SK-N-SH (cell line): ENCODE measurements at regions not wholly inside any gene's neighbourhood (a gene's known extent, or its start where the extent isn't known, plus 50 kb on each side); places are given as distances from the start of the nearest gene placed in this dataset.

Source experiments
- CTCF ChIA-PET: fragments of 300-600, 350-600 bp; formaldehyde crosslinking; extraction: SDS; loops from one replicate; lab custom pipeline; 2021; lab: Yijun Ruan, JAX
- POLR2A ChIA-PET: fragments of 350-600 bp; sonication (Branson Sonifier 250); formaldehyde crosslinking; extraction: SDS; loops from one replicate; lab custom pipeline; 2020; ENCODE audit warnings: antibody characterized with exemption, inconsistent platforms; lab: Yijun Ruan, JAX
- DNase-seq: peaks from one replicate; pipeline ENCODE4 v3.0.0; 2012
- H2AFZ ChIP-seq: fragments of 200-600 bp; sonication (generic); 2 replicates; pipeline ENCODE4 v1.8.1; 2016; ENCODE audit warnings: antibody characterized with exemption, mild to moderate bottlenecking, low read depth
- H3F3A ChIP-seq: fragments of 200-600 bp; sonication (generic); replicated peaks from 2 replicates; pipeline ENCODE3; 2016; ENCODE audit warnings: antibody characterized with exemption, mild to moderate bottlenecking; ENCODE audit not compliant: insufficient read depth
- H3K27ac ChIP-seq, 2 experiments: fragments of 200-500 bp in 1 of 2; fragments of 200-600 bp in 1 of 2; sonication (Bioruptor generic) in 1 of 2; sonication (generic), shearing (Covaris generic) in 1 of 2; 2 replicates each; pipeline versions ENCODE4 v1.5.1 to v1.6.1; 2014 to 2016; ENCODE audit warnings: low read depth in 2 of 2, inconsistent platforms in 1 of 2, low read length in 1 of 2, mild to moderate bottlenecking in 1 of 2, mixed read lengths in 1 of 2
- H3K27me3 ChIP-seq: fragments of 200-600 bp; sonication (generic), shearing (Covaris generic); 2 replicates; pipeline ENCODE4 v1.6.1; 2016; ENCODE audit warnings: mixed run types; ENCODE audit not compliant: insufficient read depth
- H3K36me3 ChIP-seq, 2 experiments: fragments of 200-500 bp in 1 of 2; fragments of 200-600 bp in 1 of 2; sonication (Bioruptor generic) in 1 of 2; sonication (generic) in 1 of 2; replicated peaks in 1 of 2; 2 replicates each; pipeline versions ENCODE3 to v1.5.1; 2014 to 2016; ENCODE audit warnings: low read length in 1 of 2, mild to moderate bottlenecking in 1 of 2; ENCODE audit not compliant: insufficient read depth in 2 of 2, control insufficient read depth in 1 of 2
- H3K4me1 ChIP-seq, 2 experiments: fragments of 200-500 bp in 1 of 2; fragments of 200-600 bp in 1 of 2; sonication (Bioruptor generic) in 1 of 2; sonication (generic), shearing (Covaris generic) in 1 of 2; 2 replicates each; pipeline versions ENCODE4 v1.5.1 to v1.6.1; 2014 to 2016; ENCODE audit warnings: low read depth in 1 of 2, low read length in 1 of 2, mixed run types in 1 of 2; ENCODE audit not compliant: insufficient read depth in 2 of 2, control insufficient read depth in 1 of 2
- H3K4me2 ChIP-seq: fragments of 200-600 bp; sonication (generic), shearing (Covaris generic); 2 replicates; pipeline ENCODE4 v1.6.1; 2017; ENCODE audit warnings: mixed run types
- H3K4me3 ChIP-seq, 2 experiments: fragments of 200-500 bp in 1 of 2; fragments of 200-600 bp in 1 of 2; sonication (Bioruptor generic) in 1 of 2; sonication (generic), shearing (Covaris generic) in 1 of 2; 2 replicates each; pipeline versions ENCODE4 v1.5.1 to v1.8.1; 2014 to 2016; ENCODE audit warnings: low read depth in 2 of 2, inconsistent platforms in 1 of 2, low read length in 1 of 2, mild to moderate bottlenecking in 1 of 2, mixed read lengths in 1 of 2, moderate library complexity in 1 of 2
- H3K79me2 ChIP-seq: fragments of 200-600 bp; sonication (generic); 2 replicates; pipeline ENCODE4 v1.8.1; 2017; ENCODE audit warnings: mild to moderate bottlenecking; ENCODE audit not compliant: insufficient read depth
- H3K9ac ChIP-seq: fragments of 200-600 bp; sonication (generic); 2 replicates; pipeline ENCODE4 v1.6.1; 2017; ENCODE audit warnings: mixed run types
- H3K9me2 ChIP-seq: fragments of 200-600 bp; sonication (generic); 2 replicates; pipeline ENCODE4 v1.6.1; 2017; ENCODE audit warnings: mixed run types
- H3K9me3 ChIP-seq: fragments of 200-600 bp; sonication (generic); 2 replicates; pipeline ENCODE4 v1.6.1; 2017; ENCODE audit warnings: mixed run types, mild to moderate bottlenecking, moderate library complexity
- H4K20me1 ChIP-seq: fragments of 200-600 bp; sonication (generic); 2 replicates; pipeline ENCODE4 v1.6.1; 2017; ENCODE audit warnings: mild to moderate bottlenecking, mixed run types; ENCODE audit not compliant: insufficient read depth
- EP300 ChIP-seq, 2 experiments: IDR thresholded peaks; 2 replicates each; pipeline versions ENCODE4 v1.4.0 to v1.6.1; 2012; ENCODE audit warnings: borderline replicate concordance in 1 of 2, low read depth in 1 of 2, low read length in 1 of 2
- FOSL2 ChIP-seq: IDR thresholded peaks from 2 replicates; pipeline ENCODE4 v1.4.0; 2012; ENCODE audit warnings: low read depth, mild to moderate bottlenecking, moderate library complexity, borderline replicate concordance
- FOXJ3 ChIP-seq: sonication (generic); formaldehyde crosslinking; IDR thresholded peaks from 2 replicates; pipeline ENCODE4 v1.5.1; 2020; ENCODE audit warnings: mild to moderate bottlenecking, missing genetic modification reagents
- FOXM1 ChIP-seq: IDR thresholded peaks from 2 replicates; pipeline ENCODE4 v1.4.0; 2012; ENCODE audit warnings: low read depth, mild to moderate bottlenecking
- GABPA ChIP-seq: IDR thresholded peaks from 2 replicates; pipeline ENCODE4 v1.4.0; 2012; ENCODE audit warnings: low read depth, mild to moderate bottlenecking
- JUND ChIP-seq: IDR thresholded peaks from 2 replicates; pipeline ENCODE4 v1.4.0; 2012
- MAX ChIP-seq: IDR thresholded peaks from 2 replicates; pipeline ENCODE4 v1.4.0; 2012; ENCODE audit warnings: low read depth
- NFIC ChIP-seq: IDR thresholded peaks from 2 replicates; pipeline ENCODE4 v1.4.0; 2012; ENCODE audit warnings: borderline replicate concordance
- POLR2AphosphoS5 ChIP-seq: IDR thresholded peaks from 2 replicates; pipeline ENCODE4 v1.6.1; 2012; ENCODE audit warnings: low read depth, low read length
- RCOR1 ChIP-seq: fragments of 150-350 bp; IDR thresholded peaks from 2 replicates; pipeline ENCODE4 v1.6.1; 2017; ENCODE audit warnings: antibody characterized with exemption, low read length
- RFX5 ChIP-seq: IDR thresholded peaks from 2 replicates; pipeline ENCODE4 v1.6.1; 2012; ENCODE audit warnings: mild to moderate bottlenecking, improper control_type of control experiment, low read length
- TCF12 ChIP-seq: IDR thresholded peaks from 2 replicates; pipeline ENCODE4 v1.4.0; 2012
- TEAD4 ChIP-seq: IDR thresholded peaks from 2 replicates; pipeline ENCODE4 v1.4.0; 2012; ENCODE audit warnings: mild to moderate bottlenecking, borderline replicate concordance; ENCODE audit not compliant: insufficient read depth
- USF1 ChIP-seq: IDR thresholded peaks from 2 replicates; pipeline ENCODE4 v1.4.0; 2012; ENCODE audit warnings: low read depth, borderline replicate concordance
- YY1 ChIP-seq: IDR thresholded peaks from 2 replicates; pipeline ENCODE4 v1.4.0; 2012; ENCODE audit warnings: low read depth, mild to moderate bottlenecking
- WGBS: methylation state at CpG from one replicate; pipeline ENCODE4 v1.1.6; 2017; ENCODE audit warnings: low lambda C conversion rate; 5-methylcytosine and 5-hydroxymethylcytosine counted together
- TF ChIP-seq, protein P1 (sequence below): fragments of 150-350 bp; IDR thresholded peaks from 2 replicates; pipeline ENCODE4 v1.6.1; 2016; ENCODE audit warnings: mild to moderate bottlenecking, low read depth, low read length
- TF ChIP-seq, protein P2 (sequence below): fragments of 200-600 bp; sonication (generic); IDR thresholded peaks from 2 replicates; pipeline ENCODE4 v1.6.1; 2017; ENCODE audit warnings: antibody characterized with exemption, mild to moderate bottlenecking, moderate library complexity

- ChIA-PET CTCF (no interaction called here), POLR2A (no interaction called here)
- Histone ChIP-seq H3K9me2 (no peaks in the 10 kb centered on the region), H3K4me3 (no peak overlapping the region), H4K20me1 (no peaks in the 10 kb centered on the region), H3K27ac (no peak overlapping the region), H3K79me2 (no peaks in the 10 kb centered on the region), H3K36me3 (no peaks in the 10 kb centered on the region), H3K27me3 (no peaks in the 10 kb centered on the region), H3F3A (no peaks in the 10 kb centered on the region), H2AFZ (no peak overlapping the region), H3K4me2 (no peak overlapping the region), H3K4me1 (no peaks in the 10 kb centered on the region), H3K9ac (no peak overlapping the region), H3K9me3 (no peaks in the 10 kb centered on the region; the same call in 1 of the 2 replicates)
- no peak for DNase-seq
- TF ChIP-seq USF1: no peak
- TF ChIP-seq NFIC: no peak
- no peak for TF ChIP-seq POLR2AphosphoS5
- no peak for TF ChIP-seq GABPA
- no peak for TF ChIP-seq TEAD4
- TF ChIP-seq TCF12: no peak
- TF ChIP-seq RCOR1: no peak
- TF ChIP-seq, protein P1, sequence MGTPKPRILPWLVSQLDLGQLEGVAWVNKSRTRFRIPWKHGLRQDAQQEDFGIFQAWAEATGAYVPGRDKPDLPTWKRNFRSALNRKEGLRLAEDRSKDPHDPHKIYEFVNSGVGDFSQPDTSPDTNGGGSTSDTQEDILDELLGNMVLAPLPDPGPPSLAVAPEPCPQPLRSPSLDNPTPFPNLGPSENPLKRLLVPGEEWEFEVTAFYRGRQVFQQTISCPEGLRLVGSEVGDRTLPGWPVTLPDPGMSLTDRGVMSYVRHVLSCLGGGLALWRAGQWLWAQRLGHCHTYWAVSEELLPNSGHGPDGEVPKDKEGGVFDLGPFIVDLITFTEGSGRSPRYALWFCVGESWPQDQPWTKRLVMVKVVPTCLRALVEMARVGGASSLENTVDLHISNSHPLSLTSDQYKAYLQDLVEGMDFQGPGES: no peak
- TF ChIP-seq FOXJ3 (CRISPR knock-in tag): no peak
- TF ChIP-seq EP300 (IDR thresholded peaks at IDR 0.05; ENCODE audit: borderline replicate concordance in 1 of 2, low read depth in 1 of 2, low read length in 1 of 2): no peak
- no peak for TF ChIP-seq JUND
- WGBS: 0% methylated on average over 3 of the region's 3 CpGs
Measured at GRCh38 chr9:120091206-120091605, 488.8 kb downstream of the CDK5RAP2 start.

DNA sequence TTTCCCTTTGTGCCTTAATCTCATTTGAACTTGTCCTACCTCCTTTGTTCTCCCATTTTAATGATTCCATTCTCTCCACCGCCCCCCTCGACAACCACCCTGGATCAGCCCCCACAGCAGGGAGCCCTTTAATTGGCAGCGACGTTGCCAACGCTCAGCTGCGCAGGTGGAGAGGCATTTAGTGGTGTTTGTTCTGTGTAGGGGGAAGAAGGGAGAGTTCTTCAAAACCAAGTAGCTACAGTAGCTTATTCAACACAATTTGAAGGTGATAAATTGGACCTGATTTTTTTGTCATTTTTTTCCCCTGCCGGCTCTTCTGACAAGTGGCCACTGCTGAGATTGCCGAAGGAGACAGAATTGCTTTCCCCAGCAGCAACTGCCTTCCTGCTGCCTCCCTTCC, 499.1 kb downstream of the CDK5RAP2 start:
- H2AFZ ChIP-seq: no peak overlapping the region
- no peaks in the 10 kb centered on the region for H4K20me1 ChIP-seq
- 35% methylated on average over 8 of the region's 8 CpGs for WGBS
- CTCF ChIA-PET: no interaction called here
- no peak for DNase-seq
- H3K4me1 ChIP-seq: no peaks in the 10 kb centered on the region; a peak in 1 of 4 replicates
- no peaks in the 10 kb centered on the region for H3K9me2 ChIP-seq
- TF ChIP-seq FOSL2: no peak
- TF ChIP-seq, protein P1: no peak
- TF ChIP-seq RFX5: no peak
- TF ChIP-seq FOXJ3 (CRISPR knock-in tag): no peak
- no peak for TF ChIP-seq FOXM1
- TF ChIP-seq, protein P2, sequence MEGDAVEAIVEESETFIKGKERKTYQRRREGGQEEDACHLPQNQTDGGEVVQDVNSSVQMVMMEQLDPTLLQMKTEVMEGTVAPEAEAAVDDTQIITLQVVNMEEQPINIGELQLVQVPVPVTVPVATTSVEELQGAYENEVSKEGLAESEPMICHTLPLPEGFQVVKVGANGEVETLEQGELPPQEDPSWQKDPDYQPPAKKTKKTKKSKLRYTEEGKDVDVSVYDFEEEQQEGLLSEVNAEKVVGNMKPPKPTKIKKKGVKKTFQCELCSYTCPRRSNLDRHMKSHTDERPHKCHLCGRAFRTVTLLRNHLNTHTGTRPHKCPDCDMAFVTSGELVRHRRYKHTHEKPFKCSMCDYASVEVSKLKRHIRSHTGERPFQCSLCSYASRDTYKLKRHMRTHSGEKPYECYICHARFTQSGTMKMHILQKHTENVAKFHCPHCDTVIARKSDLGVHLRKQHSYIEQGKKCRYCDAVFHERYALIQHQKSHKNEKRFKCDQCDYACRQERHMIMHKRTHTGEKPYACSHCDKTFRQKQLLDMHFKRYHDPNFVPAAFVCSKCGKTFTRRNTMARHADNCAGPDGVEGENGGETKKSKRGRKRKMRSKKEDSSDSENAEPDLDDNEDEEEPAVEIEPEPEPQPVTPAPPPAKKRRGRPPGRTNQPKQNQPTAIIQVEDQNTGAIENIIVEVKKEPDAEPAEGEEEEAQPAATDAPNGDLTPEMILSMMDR: no peak
- TF ChIP-seq JUND: no peak
- TF ChIP-seq YY1: no peak
- TF ChIP-seq MAX: no peak
- TF ChIP-seq, all 33 proteins: peak for 0
- Histone ChIP-seq H3K27me3 (no peaks in the 10 kb centered on the region), H3K79me2 (no peaks in the 10 kb centered on the region), H3K27ac (no peak overlapping the region), H3K9me3 (no peaks in the 10 kb centered on the region), H3K4me3 (no peak overlapping the region), H3F3A (no peaks in the 10 kb centered on the region), H3K4me2 (no peak overlapping the region), H3K9ac (no peak overlapping the region), H3K36me3 (no peaks in the 10 kb centered on the region)
- POLR2A ChIA-PET: no interaction called here
